ENCODE measurements at regions not wholly inside any gene's neighbourhood (a gene's known extent, or its start where the extent isn't known, plus 50 kb on each side); places are given as distances from the start of the nearest gene placed in this dataset.

- ChIA-PET POLR2A (interaction anchor here (0.6 kb wide), 1 partner anchor 1179 kb away, joined by 3 read pairs; no protein-coding TSS in a partner anchor), CTCF (interaction anchor here (7.0 kb wide), 1 partner anchor 8 kb away, joined by 44 read pairs; no protein-coding TSS in a partner anchor)
- intact Hi-C loops (cut with micrococcal nuclease) = no loop called here
- TF ChIP-seq CTCF (IDR thresholded peaks at IDR 0.05; ENCODE audit: unreplicated experiment) = no peak
- no peaks in the 10 kb centered on the region for H3K36me3 Mint-ChIP-seq (ENCODE audit: insufficient read depth, unreplicated experiment)
- no peak overlapping the region for H3K4me3 Mint-ChIP-seq (ENCODE audit: unreplicated experiment)
- no peak for DNase-seq (ENCODE audit: unreplicated experiment)
- H3K27ac Mint-ChIP-seq (ENCODE audit: low read depth, unreplicated experiment) = no peak overlapping the region
- BruUV-seq (replicated peaks) = no TSS peak
- H3K27me3 Mint-ChIP-seq (ENCODE audit: insufficient read depth, unreplicated experiment) = no peaks in the 10 kb centered on the region
- H3K4me1 Mint-ChIP-seq (ENCODE audit: insufficient read depth, unreplicated experiment) = no peaks in the 10 kb centered on the region
- no peaks in the 10 kb centered on the region for H3K9me3 Mint-ChIP-seq (ENCODE audit: unreplicated experiment)
These were observed 75.3 kb upstream of the TIAM2 start for GRCh38 chr6:154919806-154920205.

- H3K4me3 Mint-ChIP-seq (ENCODE audit: unreplicated experiment) = no peak overlapping the region
- POLR2A ChIA-PET = interaction anchor here (0.6 kb wide), 1 partner anchor 1178 kb away, joined by 3 read pairs; no protein-coding TSS in a partner anchor
- intact Hi-C loops (cut with micrococcal nuclease) = no loop called here
- no TSS peak for BruUV-seq (replicated peaks)
- H3K9me3 Mint-ChIP-seq (ENCODE audit: unreplicated experiment) = no peaks in the 10 kb centered on the region
- no peak for TF ChIP-seq CTCF (IDR thresholded peaks at IDR 0.05; ENCODE audit: unreplicated experiment)
- no peaks in the 10 kb centered on the region for H3K36me3 Mint-ChIP-seq (ENCODE audit: insufficient read depth, unreplicated experiment)
- no peaks in the 10 kb centered on the region for H3K4me1 Mint-ChIP-seq (ENCODE audit: insufficient read depth, unreplicated experiment)
- no peaks in the 10 kb centered on the region for H3K27me3 Mint-ChIP-seq (ENCODE audit: insufficient read depth, unreplicated experiment)
- no peak overlapping the region for H3K27ac Mint-ChIP-seq (ENCODE audit: low read depth, unreplicated experiment)
- no peak for DNase-seq (ENCODE audit: unreplicated experiment)
- CTCF ChIA-PET = interaction anchor here (0.8 to 7.0 kb wide), 2 partner anchors 7 to 327 kb away, joined by 3 to 44 read pairs; no protein-coding TSS in a partner anchor
These were observed 74.5 kb upstream of the TIAM2 start for GRCh38 chr6:154920495-154921200.

- Mint-ChIP-seq H3K27me3 (ENCODE audit: insufficient read depth, unreplicated experiment) (no peaks in the 10 kb centered on the region), H3K36me3 (ENCODE audit: insufficient read depth, unreplicated experiment) (no peaks in the 10 kb centered on the region), H3K27ac (ENCODE audit: low read depth, unreplicated experiment) (no peak overlapping the region), H3K4me3 (ENCODE audit: unreplicated experiment) (no peak overlapping the region), H3K4me1 (ENCODE audit: insufficient read depth, unreplicated experiment) (no peaks in the 10 kb centered on the region), H3K9me3 (ENCODE audit: unreplicated experiment) (no peaks in the 10 kb centered on the region)
- ChIA-PET POLR2A (no interaction called here), CTCF (interaction anchor here (0.8 kb wide), 1 partner anchor 326 kb away, joined by 3 read pairs; no protein-coding TSS in a partner anchor)
- TF ChIP-seq CTCF (IDR thresholded peaks at IDR 0.05; ENCODE audit: unreplicated experiment) = no peak
- no peak for DNase-seq (ENCODE audit: unreplicated experiment)
- BruUV-seq (replicated peaks) = no TSS peak
- intact Hi-C loops (cut with micrococcal nuclease) = no loop called here
These were observed 73.6 kb upstream of the TIAM2 start for GRCh38 chr6:154921482-154921881.

- Mint-ChIP-seq H3K4me3 (ENCODE audit: unreplicated experiment) (no peak overlapping the region), H3K4me1 (ENCODE audit: insufficient read depth, unreplicated experiment) (peaks cover 2% of the 10 kb centered on the region), H3K9me3 (ENCODE audit: unreplicated experiment) (no peaks in the 10 kb centered on the region), H3K36me3 (ENCODE audit: insufficient read depth, unreplicated experiment) (no peaks in the 10 kb centered on the region), H3K27ac (ENCODE audit: low read depth, unreplicated experiment) (no peak overlapping the region), H3K27me3 (ENCODE audit: insufficient read depth, unreplicated experiment) (no peaks in the 10 kb centered on the region)
- no TSS peak for BruUV-seq (replicated peaks)
- CTCF ChIA-PET = interaction anchor here (1.4 to 1.8 kb wide), 3 partner anchors 55 to 325 kb away, joined by 5 to 6 read pairs (median 5); no protein-coding TSS in a partner anchor
- intact Hi-C loops (cut with micrococcal nuclease) = no loop called here
- DNase-seq (ENCODE audit: unreplicated experiment) = no peak
- POLR2A ChIA-PET = interaction anchor here (0.7 kb wide), 1 partner anchor 10 kb away, joined by 3 read pairs; no protein-coding TSS in a partner anchor
- no peak for TF ChIP-seq CTCF (IDR thresholded peaks at IDR 0.05; ENCODE audit: unreplicated experiment)
These were observed 71.8 kb upstream of the TIAM2 start for GRCh38 chr6:154923199-154923869.

All from MCF 10A (cell line).